ENCODE measurements at regions not wholly inside any gene's neighbourhood (a gene's known extent, or its start where the extent isn't known, plus 50 kb on each side); places are given as distances from the start of the nearest gene placed in this dataset.

DNA sequence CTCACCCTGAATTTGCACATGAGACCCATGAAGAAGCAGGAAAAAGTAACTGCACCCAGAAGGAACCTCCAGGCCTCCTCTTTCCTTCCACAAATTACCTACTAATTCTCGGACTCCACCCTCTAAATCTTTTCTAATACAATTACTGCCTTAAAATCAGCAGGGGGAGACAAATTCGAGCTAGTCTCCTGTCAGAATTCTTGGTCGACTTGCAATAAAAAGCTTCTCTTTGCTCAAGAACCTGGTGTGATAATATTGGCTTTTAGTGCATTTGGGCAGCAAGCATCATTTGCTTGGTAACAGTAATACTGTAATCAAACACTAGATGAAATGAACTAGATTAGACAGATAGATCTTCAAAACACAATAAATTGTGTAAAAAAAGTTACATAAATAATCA, 281.9 kb downstream of the RAP2B start:
- H3K4me3 Mint-ChIP-seq: no peak overlapping the region
- no peak for ATAC-seq
- peaks cover 25% of the 10 kb centered on the region for H3K4me1 Mint-ChIP-seq
- no peaks in the 10 kb centered on the region for H3K36me3 Mint-ChIP-seq
- no peaks in the 10 kb centered on the region for H3K27me3 Mint-ChIP-seq (ENCODE audit: low read depth)
- TF ChIP-seq ZNF396 (CRISPR knock-in tag; IDR thresholded peaks at IDR 0.05; ENCODE audit: borderline replicate concordance) (no peak), GABPB1 (CRISPR knock-in tag; IDR thresholded peaks at IDR 0.05) (no peak), PRRX2 (CRISPR knock-in tag; IDR thresholded peaks at IDR 0.05) (no peak), TCF7 (CRISPR knock-in tag; IDR thresholded peaks at IDR 0.05; ENCODE audit: low read depth) (no peak), RORB (CRISPR knock-in tag; IDR thresholded peaks at IDR 0.05) (no peak), ETV6 (CRISPR knock-in tag; IDR thresholded peaks at IDR 0.05) (no peak), EMX1 (CRISPR knock-in tag; IDR thresholded peaks at IDR 0.05) (no peak), CREB1 (CRISPR knock-in tag; IDR thresholded peaks at IDR 0.05) (no peak), ZNF317 (CRISPR knock-in tag; IDR thresholded peaks at IDR 0.05; ENCODE audit: borderline replicate concordance, low read depth) (no peak)
- TF ChIP-seq, protein P1, sequence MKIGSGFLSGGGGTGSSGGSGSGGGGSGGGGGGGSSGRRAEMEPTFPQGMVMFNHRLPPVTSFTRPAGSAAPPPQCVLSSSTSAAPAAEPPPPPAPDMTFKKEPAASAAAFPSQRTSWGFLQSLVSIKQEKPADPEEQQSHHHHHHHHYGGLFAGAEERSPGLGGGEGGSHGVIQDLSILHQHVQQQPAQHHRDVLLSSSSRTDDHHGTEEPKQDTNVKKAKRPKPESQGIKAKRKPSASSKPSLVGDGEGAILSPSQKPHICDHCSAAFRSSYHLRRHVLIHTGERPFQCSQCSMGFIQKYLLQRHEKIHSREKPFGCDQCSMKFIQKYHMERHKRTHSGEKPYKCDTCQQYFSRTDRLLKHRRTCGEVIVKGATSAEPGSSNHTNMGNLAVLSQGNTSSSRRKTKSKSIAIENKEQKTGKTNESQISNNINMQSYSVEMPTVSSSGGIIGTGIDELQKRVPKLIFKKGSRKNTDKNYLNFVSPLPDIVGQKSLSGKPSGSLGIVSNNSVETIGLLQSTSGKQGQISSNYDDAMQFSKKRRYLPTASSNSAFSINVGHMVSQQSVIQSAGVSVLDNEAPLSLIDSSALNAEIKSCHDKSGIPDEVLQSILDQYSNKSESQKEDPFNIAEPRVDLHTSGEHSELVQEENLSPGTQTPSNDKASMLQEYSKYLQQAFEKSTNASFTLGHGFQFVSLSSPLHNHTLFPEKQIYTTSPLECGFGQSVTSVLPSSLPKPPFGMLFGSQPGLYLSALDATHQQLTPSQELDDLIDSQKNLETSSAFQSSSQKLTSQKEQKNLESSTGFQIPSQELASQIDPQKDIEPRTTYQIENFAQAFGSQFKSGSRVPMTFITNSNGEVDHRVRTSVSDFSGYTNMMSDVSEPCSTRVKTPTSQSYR (CRISPR knock-in tag; IDR thresholded peaks at IDR 0.05): no peak
- TF ChIP-seq, protein P2, sequence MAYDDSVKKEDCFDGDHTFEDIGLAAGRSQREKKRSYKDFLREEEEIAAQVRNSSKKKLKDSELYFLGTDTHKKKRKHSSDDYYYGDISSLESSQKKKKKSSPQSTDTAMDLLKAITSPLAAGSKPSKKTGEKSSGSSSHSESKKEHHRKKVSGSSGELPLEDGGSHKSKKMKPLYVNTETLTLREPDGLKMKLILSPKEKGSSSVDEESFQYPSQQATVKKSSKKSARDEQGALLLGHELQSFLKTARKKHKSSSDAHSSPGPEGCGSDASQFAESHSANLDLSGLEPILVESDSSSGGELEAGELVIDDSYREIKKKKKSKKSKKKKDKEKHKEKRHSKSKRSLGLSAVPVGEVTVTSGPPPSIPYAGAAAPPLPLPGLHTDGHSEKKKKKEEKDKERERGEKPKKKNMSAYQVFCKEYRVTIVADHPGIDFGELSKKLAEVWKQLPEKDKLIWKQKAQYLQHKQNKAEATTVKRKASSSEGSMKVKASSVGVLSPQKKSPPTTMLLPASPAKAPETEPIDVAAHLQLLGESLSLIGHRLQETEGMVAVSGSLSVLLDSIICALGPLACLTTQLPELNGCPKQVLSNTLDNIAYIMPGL (CRISPR knock-in tag; IDR thresholded peaks at IDR 0.05): no peak
- TF ChIP-seq, protein P3, sequence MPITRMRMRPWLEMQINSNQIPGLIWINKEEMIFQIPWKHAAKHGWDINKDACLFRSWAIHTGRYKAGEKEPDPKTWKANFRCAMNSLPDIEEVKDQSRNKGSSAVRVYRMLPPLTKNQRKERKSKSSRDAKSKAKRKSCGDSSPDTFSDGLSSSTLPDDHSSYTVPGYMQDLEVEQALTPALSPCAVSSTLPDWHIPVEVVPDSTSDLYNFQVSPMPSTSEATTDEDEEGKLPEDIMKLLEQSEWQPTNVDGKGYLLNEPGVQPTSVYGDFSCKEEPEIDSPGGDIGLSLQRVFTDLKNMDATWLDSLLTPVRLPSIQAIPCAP (CRISPR knock-in tag; IDR thresholded peaks at IDR 0.05): no peak
- ChIA-PET CTCF (interaction anchor here (0.7 to 2.1 kb wide), 2 partner anchors 9 to 283 kb away, joined by 3 to 6 read pairs; no protein-coding TSS in a partner anchor), POLR2A (interaction anchor here (0.8 kb wide), 1 partner anchor 9 kb away, joined by 3 read pairs; no protein-coding TSS in a partner anchor)
- no peak overlapping the region for H3K27ac Mint-ChIP-seq
- no peaks in the 10 kb centered on the region for H3K9me3 Mint-ChIP-seq
- DNase-seq (ENCODE audit: low spot score): no peak

DNA sequence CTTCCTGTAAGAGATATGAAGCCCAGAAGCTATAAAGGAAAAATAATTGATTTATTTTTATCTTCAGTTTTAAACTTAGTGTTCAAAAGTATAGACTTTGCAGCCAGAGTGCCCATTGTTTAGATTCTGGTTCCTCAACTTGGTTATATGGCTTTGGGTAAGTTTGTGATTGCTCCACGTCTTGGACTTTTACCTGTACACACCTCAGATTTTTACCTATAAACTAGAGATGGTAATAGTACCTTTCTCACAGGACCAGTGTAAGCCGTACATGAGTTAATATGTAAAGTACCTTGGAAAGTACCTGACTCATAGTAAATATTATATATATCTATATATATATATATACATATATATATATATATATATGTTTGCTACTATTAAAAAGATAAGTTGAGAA, 283.8 kb downstream of the RAP2B start:
- Mint-ChIP-seq H3K36me3 (no peaks in the 10 kb centered on the region), H3K9me3 (no peaks in the 10 kb centered on the region), H3K27me3 (ENCODE audit: low read depth) (no peaks in the 10 kb centered on the region), H3K27ac (no peak overlapping the region), H3K4me1 (peaks cover 17% of the 10 kb centered on the region), H3K4me3 (no peak overlapping the region)
- no peak for ATAC-seq
- DNase-seq (ENCODE audit: low spot score): no peak
- ChIA-PET CTCF (no interaction called here), POLR2A (no interaction called here)
- TF ChIP-seq, protein P4, sequence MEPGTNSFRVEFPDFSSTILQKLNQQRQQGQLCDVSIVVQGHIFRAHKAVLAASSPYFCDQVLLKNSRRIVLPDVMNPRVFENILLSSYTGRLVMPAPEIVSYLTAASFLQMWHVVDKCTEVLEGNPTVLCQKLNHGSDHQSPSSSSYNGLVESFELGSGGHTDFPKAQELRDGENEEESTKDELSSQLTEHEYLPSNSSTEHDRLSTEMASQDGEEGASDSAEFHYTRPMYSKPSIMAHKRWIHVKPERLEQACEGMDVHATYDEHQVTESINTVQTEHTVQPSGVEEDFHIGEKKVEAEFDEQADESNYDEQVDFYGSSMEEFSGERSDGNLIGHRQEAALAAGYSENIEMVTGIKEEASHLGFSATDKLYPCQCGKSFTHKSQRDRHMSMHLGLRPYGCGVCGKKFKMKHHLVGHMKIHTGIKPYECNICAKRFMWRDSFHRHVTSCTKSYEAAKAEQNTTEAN (CRISPR knock-in tag; IDR thresholded peaks at IDR 0.05): no peak
- TF ChIP-seq EMX1 (CRISPR knock-in tag; IDR thresholded peaks at IDR 0.05) (no peak), JUN (CRISPR knock-in tag; IDR thresholded peaks at IDR 0.05) (no peak), NR1H2 (CRISPR knock-in tag; IDR thresholded peaks at IDR 0.05) (no peak), RELA (CRISPR knock-in tag; IDR thresholded peaks at IDR 0.05; ENCODE audit: borderline replicate concordance) (no peak), PRRX2 (CRISPR knock-in tag; IDR thresholded peaks at IDR 0.05) (no peak), FOXP1 (CRISPR knock-in tag; IDR thresholded peaks at IDR 0.05; ENCODE audit: borderline replicate concordance) (no peak), ZNF423 (CRISPR knock-in tag; IDR thresholded peaks at IDR 0.05) (no peak), ZNF121 (CRISPR knock-in tag; IDR thresholded peaks at IDR 0.05) (no peak)
- TF ChIP-seq, protein P5, sequence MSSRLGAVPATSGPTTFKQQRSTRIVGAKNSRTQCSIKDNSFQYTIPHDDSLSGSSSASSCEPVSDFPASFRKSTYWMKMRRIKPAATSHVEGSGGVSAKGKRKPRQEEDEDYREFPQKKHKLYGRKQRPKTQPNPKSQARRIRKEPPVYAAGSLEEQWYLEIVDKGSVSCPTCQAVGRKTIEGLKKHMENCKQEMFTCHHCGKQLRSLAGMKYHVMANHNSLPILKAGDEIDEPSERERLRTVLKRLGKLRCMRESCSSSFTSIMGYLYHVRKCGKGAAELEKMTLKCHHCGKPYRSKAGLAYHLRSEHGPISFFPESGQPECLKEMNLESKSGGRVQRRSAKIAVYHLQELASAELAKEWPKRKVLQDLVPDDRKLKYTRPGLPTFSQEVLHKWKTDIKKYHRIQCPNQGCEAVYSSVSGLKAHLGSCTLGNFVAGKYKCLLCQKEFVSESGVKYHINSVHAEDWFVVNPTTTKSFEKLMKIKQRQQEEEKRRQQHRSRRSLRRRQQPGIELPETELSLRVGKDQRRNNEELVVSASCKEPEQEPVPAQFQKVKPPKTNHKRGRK (CRISPR knock-in tag; IDR thresholded peaks at IDR 0.05; ENCODE audit: borderline replicate concordance): no peak
- TF ChIP-seq, protein P6, sequence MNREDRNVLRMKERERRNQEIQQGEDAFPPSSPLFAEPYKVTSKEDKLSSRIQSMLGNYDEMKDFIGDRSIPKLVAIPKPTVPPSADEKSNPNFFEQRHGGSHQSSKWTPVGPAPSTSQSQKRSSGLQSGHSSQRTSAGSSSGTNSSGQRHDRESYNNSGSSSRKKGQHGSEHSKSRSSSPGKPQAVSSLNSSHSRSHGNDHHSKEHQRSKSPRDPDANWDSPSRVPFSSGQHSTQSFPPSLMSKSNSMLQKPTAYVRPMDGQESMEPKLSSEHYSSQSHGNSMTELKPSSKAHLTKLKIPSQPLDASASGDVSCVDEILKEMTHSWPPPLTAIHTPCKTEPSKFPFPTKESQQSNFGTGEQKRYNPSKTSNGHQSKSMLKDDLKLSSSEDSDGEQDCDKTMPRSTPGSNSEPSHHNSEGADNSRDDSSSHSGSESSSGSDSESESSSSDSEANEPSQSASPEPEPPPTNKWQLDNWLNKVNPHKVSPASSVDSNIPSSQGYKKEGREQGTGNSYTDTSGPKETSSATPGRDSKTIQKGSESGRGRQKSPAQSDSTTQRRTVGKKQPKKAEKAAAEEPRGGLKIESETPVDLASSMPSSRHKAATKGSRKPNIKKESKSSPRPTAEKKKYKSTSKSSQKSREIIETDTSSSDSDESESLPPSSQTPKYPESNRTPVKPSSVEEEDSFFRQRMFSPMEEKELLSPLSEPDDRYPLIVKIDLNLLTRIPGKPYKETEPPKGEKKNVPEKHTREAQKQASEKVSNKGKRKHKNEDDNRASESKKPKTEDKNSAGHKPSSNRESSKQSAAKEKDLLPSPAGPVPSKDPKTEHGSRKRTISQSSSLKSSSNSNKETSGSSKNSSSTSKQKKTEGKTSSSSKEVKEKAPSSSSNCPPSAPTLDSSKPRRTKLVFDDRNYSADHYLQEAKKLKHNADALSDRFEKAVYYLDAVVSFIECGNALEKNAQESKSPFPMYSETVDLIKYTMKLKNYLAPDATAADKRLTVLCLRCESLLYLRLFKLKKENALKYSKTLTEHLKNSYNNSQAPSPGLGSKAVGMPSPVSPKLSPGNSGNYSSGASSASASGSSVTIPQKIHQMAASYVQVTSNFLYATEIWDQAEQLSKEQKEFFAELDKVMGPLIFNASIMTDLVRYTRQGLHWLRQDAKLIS (CRISPR knock-in tag; IDR thresholded peaks at IDR 0.05; ENCODE audit: borderline replicate concordance): no peak

Data from WTC11 (cell line).